IPS-18c (cell line): ENCODE measurements at regions not wholly inside any gene's neighbourhood (a gene's known extent, or its start where the extent isn't known, plus 50 kb on each side); places are given as distances from the start of the nearest gene placed in this dataset.
"Not testable (repeated sequence)": the region's sequence is repeated elsewhere in the genome, so short reads cannot be mapped to it uniquely, and the experiment has no call there.

Source experiments
- H3K4me3 ChIP-seq: 2 replicates; pipeline ENCODE4 v1.7.0; 2013; ENCODE audit warnings: low read depth, mild to moderate bottlenecking, low read length, moderate library complexity; ENCODE audit not compliant: insufficient read depth
- H3K9me3 ChIP-seq: one replicate; pipeline ENCODE4 v1.6.1; 2013; ENCODE audit warnings: mild to moderate bottlenecking, low read length, moderate library complexity; ENCODE audit not compliant: control insufficient read depth, insufficient read depth

- H3K9me3 ChIP-seq, H3K4me3 ChIP-seq: not testable (repeated sequence)
Measured at GRCh38 chr3:106531771-106532329, 663.0 kb upstream of the CBLB start.

GRCh38 chr3:106533093-106533787 lies 664.4 kb upstream of the CBLB start:
- H3K4me3 ChIP-seq, result no peak overlapping the region
- peaks cover 4% of the 10 kb centered on the region for H3K9me3 ChIP-seq

- Histone ChIP-seq H3K4me3 (no peak overlapping the region), H3K9me3 (peaks cover 4% of the 10 kb centered on the region)
Measured at GRCh38 chr3:106533788-106534160, 665.0 kb upstream of the CBLB start.

- H3K9me3 ChIP-seq, result peaks cover 4% of the 10 kb centered on the region
- H3K4me3 ChIP-seq, result no peak overlapping the region
Measured at GRCh38 chr3:106534206-106534605, 665.4 kb upstream of the CBLB start.

- Histone ChIP-seq H3K4me3 (no peak overlapping the region), H3K9me3 (no peaks in the 10 kb centered on the region)
Measured at GRCh38 chr3:106540743-106541142, 671.9 kb upstream of the CBLB start.

- no peak overlapping the region for H3K4me3 ChIP-seq
- H3K9me3 ChIP-seq, result no peaks in the 10 kb centered on the region
Measured at GRCh38 chr3:106542101-106542769, 673.4 kb upstream of the CBLB start.

- Histone ChIP-seq H3K9me3 (no peaks in the 10 kb centered on the region), H3K4me3 (no peak overlapping the region)
Measured at GRCh38 chr3:106552351-106553043, 683.7 kb upstream of the CBLB start.

GRCh38 chr3:106560451-106560966 lies 691.7 kb upstream of the CBLB start:
- Histone ChIP-seq H3K4me3 (no peak overlapping the region), H3K9me3 (no peaks in the 10 kb centered on the region)

GRCh38 chr3:106566277-106566676 lies 697.5 kb upstream of the CBLB start:
- Histone ChIP-seq H3K4me3 (no peak overlapping the region), H3K9me3 (no peaks in the 10 kb centered on the region)

GRCh38 chr3:106570426-106570825 lies 701.6 kb upstream of the CBLB start:
- no peaks in the 10 kb centered on the region for H3K9me3 ChIP-seq
- H3K4me3 ChIP-seq, result no peak overlapping the region

GRCh38 chr3:106573605-106574004 lies 704.8 kb upstream of the CBLB start:
- no peaks in the 10 kb centered on the region for H3K9me3 ChIP-seq
- H3K4me3 ChIP-seq, result no peak overlapping the region

- no peak overlapping the region for H3K4me3 ChIP-seq
- H3K9me3 ChIP-seq, result no peaks in the 10 kb centered on the region
Measured at GRCh38 chr3:106575029-106575428, 706.2 kb upstream of the CBLB start.

GRCh38 chr3:106577241-106577640 lies 708.4 kb upstream of the CBLB start:
- H3K9me3 ChIP-seq, result no peaks in the 10 kb centered on the region

GRCh38 chr3:106578911-106579310 lies 710.1 kb upstream of the CBLB start:
- no peaks in the 10 kb centered on the region for H3K9me3 ChIP-seq
- no peak overlapping the region for H3K4me3 ChIP-seq

More at GRCh38 chr3:106577241-106577640, 708.4 kb upstream of the CBLB start:
- H3K4me3 ChIP-seq, result no peak overlapping the region

GRCh38 chr3:106582151-106582550 lies 713.3 kb upstream of the CBLB start:
- H3K9me3 ChIP-seq, result no peaks in the 10 kb centered on the region
- H3K4me3 ChIP-seq, result no peak overlapping the region

- no peak overlapping the region for H3K4me3 ChIP-seq
- no peaks in the 10 kb centered on the region for H3K9me3 ChIP-seq
Measured at GRCh38 chr3:106587551-106587950, 718.7 kb upstream of the CBLB start.

- Histone ChIP-seq H3K9me3 (no peaks in the 10 kb centered on the region), H3K4me3 (no peak overlapping the region)
Measured at GRCh38 chr3:106588739-106589138, 719.9 kb upstream of the CBLB start.
